ENCODE measurements at regions not wholly inside any gene's neighbourhood (a gene's known extent, or its start where the extent isn't known, plus 50 kb on each side); places are given as distances from the start of the nearest gene placed in this dataset.

- Histone ChIP-seq H3K9me3 (ENCODE audit: insufficient read depth, low read depth, low read length) (peaks cover 13% of the 10 kb centered on the region; the same call in 1 of the 2 replicates), H3K27me3 (ENCODE audit: insufficient read depth, low read length, poor library complexity, severe bottlenecking) (no peaks in the 10 kb centered on the region)
- TF ChIP-seq EZH2phosphoT487 (IDR thresholded peaks at IDR 0.05; ENCODE audit: borderline replicate concordance) (no peak), CTCF (conservative IDR thresholded peaks at IDR 0.05; ENCODE audit: low read length) (no peak)
Measured at GRCh38 chr12:115817389-115817788, 460.1 kb downstream of the MED13L start.

GRCh38 chr12:115815924-115816323 is 461.6 kb downstream of the MED13L start:
- no peaks in the 10 kb centered on the region for H3K4me1 ChIP-seq (ENCODE audit: insufficient read depth, low read length, poor library complexity, severe bottlenecking)
- no peak overlapping the region for H3K4me2 ChIP-seq (ENCODE audit: low read depth, low read length, poor library complexity, severe bottlenecking)
- no peaks in the 10 kb centered on the region for H3K79me2 ChIP-seq (ENCODE audit: insufficient read depth, low read length)
- no peak overlapping the region for H3K9ac ChIP-seq (ENCODE audit: low read depth, low read length, poor library complexity, severe bottlenecking)
- peaks cover 13% of the 10 kb centered on the region; the same call in 1 of the 2 replicates for H3K9me3 ChIP-seq (ENCODE audit: insufficient read depth, low read depth, low read length)
- no peaks in the 10 kb centered on the region for H3K27me3 ChIP-seq (ENCODE audit: insufficient read depth, low read length, poor library complexity, severe bottlenecking)
- no peaks in the 10 kb centered on the region for H3F3A ChIP-seq (ENCODE audit: low read depth)
- no peaks in the 10 kb centered on the region for H3K9me2 ChIP-seq (replicated peaks; ENCODE audit: low read depth, low read length)
- no peak overlapping the region for H3K4me3 ChIP-seq (ENCODE audit: low read length, poor library complexity, severe bottlenecking)
- TF ChIP-seq CTCF (conservative IDR thresholded peaks at IDR 0.05; ENCODE audit: low read length) (no peak), EZH2phosphoT487 (IDR thresholded peaks at IDR 0.05; ENCODE audit: borderline replicate concordance) (no peak)
- no peak overlapping the region for H2AFZ ChIP-seq (ENCODE audit: low read length)
- H3K36me3 ChIP-seq (ENCODE audit: insufficient read depth, low read length), result no peaks in the 10 kb centered on the region
- no peaks in the 10 kb centered on the region for H4K20me1 ChIP-seq (ENCODE audit: insufficient read depth, low read length, poor library complexity, severe bottlenecking)

More at GRCh38 chr12:115817389-115817788, 460.1 kb downstream of the MED13L start:
- Histone ChIP-seq H3K36me3 (ENCODE audit: insufficient read depth, low read length) (no peaks in the 10 kb centered on the region), H4K20me1 (ENCODE audit: insufficient read depth, low read length, poor library complexity, severe bottlenecking) (no peaks in the 10 kb centered on the region), H2AFZ (ENCODE audit: low read length) (no peak overlapping the region), H3K79me2 (ENCODE audit: insufficient read depth, low read length) (no peaks in the 10 kb centered on the region), H3K9ac (ENCODE audit: low read depth, low read length, poor library complexity, severe bottlenecking) (no peak overlapping the region), H3F3A (ENCODE audit: low read depth) (no peaks in the 10 kb centered on the region), H3K4me1 (ENCODE audit: insufficient read depth, low read length, poor library complexity, severe bottlenecking) (no peaks in the 10 kb centered on the region), H3K4me3 (ENCODE audit: low read length, poor library complexity, severe bottlenecking) (no peak overlapping the region), H3K9me2 (replicated peaks; ENCODE audit: low read depth, low read length) (no peaks in the 10 kb centered on the region), H3K4me2 (ENCODE audit: low read depth, low read length, poor library complexity, severe bottlenecking) (no peak overlapping the region)

GRCh38 chr12:115813256-115813655 is 464.2 kb downstream of the MED13L start:
- Histone ChIP-seq H3K9ac (ENCODE audit: low read depth, low read length, poor library complexity, severe bottlenecking) (no peak overlapping the region), H3K36me3 (ENCODE audit: insufficient read depth, low read length) (no peaks in the 10 kb centered on the region), H3K27me3 (ENCODE audit: insufficient read depth, low read length, poor library complexity, severe bottlenecking) (no peaks in the 10 kb centered on the region), H3K4me2 (ENCODE audit: low read depth, low read length, poor library complexity, severe bottlenecking) (no peak overlapping the region), H3K4me3 (ENCODE audit: low read length, poor library complexity, severe bottlenecking) (no peak overlapping the region), H2AFZ (ENCODE audit: low read length) (no peak overlapping the region), H3K9me2 (replicated peaks; ENCODE audit: low read depth, low read length) (no peaks in the 10 kb centered on the region), H3K9me3 (ENCODE audit: insufficient read depth, low read depth, low read length) (peaks cover 13% of the 10 kb centered on the region; the same call in 1 of the 2 replicates), H3F3A (ENCODE audit: low read depth) (no peaks in the 10 kb centered on the region), H4K20me1 (ENCODE audit: insufficient read depth, low read length, poor library complexity, severe bottlenecking) (no peaks in the 10 kb centered on the region), H3K4me1 (ENCODE audit: insufficient read depth, low read length, poor library complexity, severe bottlenecking) (no peaks in the 10 kb centered on the region), H3K79me2 (ENCODE audit: insufficient read depth, low read length) (no peaks in the 10 kb centered on the region)
- no peak for TF ChIP-seq CTCF (conservative IDR thresholded peaks at IDR 0.05; ENCODE audit: low read length)

Data from Loucy (cell line).